ENCODE measurements at regions not wholly inside any gene's neighbourhood (a gene's known extent, or its start where the extent isn't known, plus 50 kb on each side); places are given as distances from the start of the nearest gene placed in this dataset.

DNA sequence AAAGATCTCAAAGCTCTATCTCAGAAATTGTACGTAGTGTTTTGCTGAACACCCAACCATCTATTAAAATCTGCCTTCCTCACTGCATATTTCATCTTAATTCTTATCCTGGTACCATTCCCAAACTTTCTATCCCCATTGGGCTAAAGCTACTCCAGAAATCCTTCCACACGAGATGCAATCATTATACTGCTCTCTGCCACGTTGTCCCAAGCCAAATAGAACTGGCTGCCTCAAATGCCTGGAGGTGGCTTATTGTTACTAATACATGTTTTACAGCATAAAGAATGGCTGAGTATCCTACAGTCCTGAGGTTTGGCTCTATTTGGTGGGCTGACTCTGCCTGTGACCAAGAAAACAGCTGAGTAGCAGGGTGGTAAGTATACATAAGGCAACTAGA is 306.0 kb upstream of the ACVR2A start (continued):
- no peak for TF ChIP-seq ZNF565 (CRISPR knock-in tag; conservative IDR thresholded peaks at IDR 0.05; ENCODE audit: low read depth)

DNA sequence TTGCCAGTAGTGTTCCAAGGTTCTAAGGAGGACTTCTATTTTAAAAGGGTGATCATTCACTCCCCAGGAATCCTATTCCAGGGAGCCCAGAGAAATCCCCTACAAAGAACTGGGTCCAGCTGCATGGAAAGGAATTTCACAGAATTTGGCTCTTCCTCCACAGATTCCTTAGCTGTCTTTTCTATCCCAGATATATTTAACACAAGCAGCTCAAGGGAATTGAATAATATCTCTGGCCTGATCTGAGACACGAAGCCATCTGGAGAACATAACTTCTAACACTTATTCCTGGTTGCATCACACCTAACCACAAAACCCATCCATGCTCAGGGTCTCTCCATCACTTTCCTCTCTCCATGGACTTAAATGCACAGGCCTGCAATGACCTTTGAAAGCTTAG is 306.7 kb upstream of the ACVR2A start:
- TF ChIP-seq ARNTL (CRISPR knock-in tag; IDR thresholded peaks at IDR 0.05; ENCODE audit: borderline replicate concordance, low read depth) = no peak
- no peak for TF ChIP-seq CREB5 (CRISPR knock-in tag; IDR thresholded peaks at IDR 0.05; ENCODE audit: low read depth)
- TF ChIP-seq ZC3H10 (CRISPR knock-in tag; IDR thresholded peaks at IDR 0.05) = no peak
- TF ChIP-seq, protein P1, sequence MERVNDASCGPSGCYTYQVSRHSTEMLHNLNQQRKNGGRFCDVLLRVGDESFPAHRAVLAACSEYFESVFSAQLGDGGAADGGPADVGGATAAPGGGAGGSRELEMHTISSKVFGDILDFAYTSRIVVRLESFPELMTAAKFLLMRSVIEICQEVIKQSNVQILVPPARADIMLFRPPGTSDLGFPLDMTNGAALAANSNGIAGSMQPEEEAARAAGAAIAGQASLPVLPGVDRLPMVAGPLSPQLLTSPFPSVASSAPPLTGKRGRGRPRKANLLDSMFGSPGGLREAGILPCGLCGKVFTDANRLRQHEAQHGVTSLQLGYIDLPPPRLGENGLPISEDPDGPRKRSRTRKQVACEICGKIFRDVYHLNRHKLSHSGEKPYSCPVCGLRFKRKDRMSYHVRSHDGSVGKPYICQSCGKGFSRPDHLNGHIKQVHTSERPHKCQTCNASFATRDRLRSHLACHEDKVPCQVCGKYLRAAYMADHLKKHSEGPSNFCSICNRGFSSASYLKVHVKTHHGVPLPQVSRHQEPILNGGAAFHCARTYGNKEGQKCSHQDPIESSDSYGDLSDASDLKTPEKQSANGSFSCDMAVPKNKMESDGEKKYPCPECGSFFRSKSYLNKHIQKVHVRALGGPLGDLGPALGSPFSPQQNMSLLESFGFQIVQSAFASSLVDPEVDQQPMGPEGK (CRISPR knock-in tag; IDR thresholded peaks at IDR 0.05; ENCODE audit: borderline replicate concordance) = no peak
- TF ChIP-seq ZFP3 (CRISPR knock-in tag; IDR thresholded peaks at IDR 0.05) = no peak
- TF ChIP-seq TCF4 (CRISPR knock-in tag; IDR thresholded peaks at IDR 0.05; ENCODE audit: borderline replicate concordance) = no peak
- no peak for TF ChIP-seq ZNF8 (CRISPR knock-in tag; IDR thresholded peaks at IDR 0.05)
- TF ChIP-seq RARB (CRISPR knock-in tag; IDR thresholded peaks at IDR 0.05) = no peak
- TF ChIP-seq TOX (CRISPR knock-in tag; IDR thresholded peaks at IDR 0.05; ENCODE audit: borderline replicate concordance) = no peak
- TF ChIP-seq ZNF565 (CRISPR knock-in tag; conservative IDR thresholded peaks at IDR 0.05; ENCODE audit: low read depth) = no peak
- TF ChIP-seq, protein P2, sequence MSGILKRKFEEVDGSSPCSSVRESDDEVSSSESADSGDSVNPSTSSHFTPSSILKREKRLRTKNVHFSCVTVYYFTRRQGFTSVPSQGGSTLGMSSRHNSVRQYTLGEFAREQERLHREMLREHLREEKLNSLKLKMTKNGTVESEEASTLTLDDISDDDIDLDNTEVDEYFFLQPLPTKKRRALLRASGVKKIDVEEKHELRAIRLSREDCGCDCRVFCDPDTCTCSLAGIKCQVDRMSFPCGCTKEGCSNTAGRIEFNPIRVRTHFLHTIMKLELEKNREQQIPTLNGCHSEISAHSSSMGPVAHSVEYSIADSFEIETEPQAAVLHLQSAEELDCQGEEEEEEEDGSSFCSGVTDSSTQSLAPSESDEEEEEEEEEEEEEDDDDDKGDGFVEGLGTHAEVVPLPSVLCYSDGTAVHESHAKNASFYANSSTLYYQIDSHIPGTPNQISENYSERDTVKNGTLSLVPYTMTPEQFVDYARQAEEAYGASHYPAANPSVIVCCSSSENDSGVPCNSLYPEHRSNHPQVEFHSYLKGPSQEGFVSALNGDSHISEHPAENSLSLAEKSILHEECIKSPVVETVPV (CRISPR knock-in tag; IDR thresholded peaks at IDR 0.05) = no peak
- no peak for TF ChIP-seq GLIS3 (CRISPR knock-in tag; IDR thresholded peaks at IDR 0.05)
- TF ChIP-seq, protein P3, sequence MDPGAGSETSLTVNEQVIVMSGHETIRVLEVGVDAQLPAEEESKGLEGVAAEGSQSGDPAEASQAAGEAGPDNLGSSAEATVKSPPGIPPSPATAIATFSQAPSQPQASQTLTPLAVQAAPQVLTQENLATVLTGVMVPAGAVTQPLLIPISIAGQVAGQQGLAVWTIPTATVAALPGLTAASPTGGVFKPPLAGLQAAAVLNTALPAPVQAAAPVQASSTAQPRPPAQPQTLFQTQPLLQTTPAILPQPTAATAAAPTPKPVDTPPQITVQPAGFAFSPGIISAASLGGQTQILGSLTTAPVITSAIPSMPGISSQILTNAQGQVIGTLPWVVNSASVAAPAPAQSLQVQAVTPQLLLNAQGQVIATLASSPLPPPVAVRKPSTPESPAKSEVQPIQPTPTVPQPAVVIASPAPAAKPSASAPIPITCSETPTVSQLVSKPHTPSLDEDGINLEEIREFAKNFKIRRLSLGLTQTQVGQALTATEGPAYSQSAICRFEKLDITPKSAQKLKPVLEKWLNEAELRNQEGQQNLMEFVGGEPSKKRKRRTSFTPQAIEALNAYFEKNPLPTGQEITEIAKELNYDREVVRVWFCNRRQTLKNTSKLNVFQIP (CRISPR knock-in tag; IDR thresholded peaks at IDR 0.05; ENCODE audit: borderline replicate concordance, low read depth) = no peak
- ATAC-seq = no peak

- ATAC-seq = no peak
- TF ChIP-seq PPARA (CRISPR knock-in tag; IDR thresholded peaks at IDR 0.05; ENCODE audit: borderline replicate concordance) = no peak
- TF ChIP-seq CREB5 (CRISPR knock-in tag; IDR thresholded peaks at IDR 0.05; ENCODE audit: low read depth) = no peak
- TF ChIP-seq, protein P1 (CRISPR knock-in tag; IDR thresholded peaks at IDR 0.05; ENCODE audit: borderline replicate concordance) = no peak
- TF ChIP-seq RARB (CRISPR knock-in tag; IDR thresholded peaks at IDR 0.05) = no peak
- no peak for TF ChIP-seq GLIS3 (CRISPR knock-in tag; IDR thresholded peaks at IDR 0.05)
- no peak for TF ChIP-seq ZFP3 (CRISPR knock-in tag; IDR thresholded peaks at IDR 0.05)
- TF ChIP-seq ZFP30 (CRISPR knock-in tag; IDR thresholded peaks at IDR 0.05) = no peak
- TF ChIP-seq TOX (CRISPR knock-in tag; IDR thresholded peaks at IDR 0.05; ENCODE audit: borderline replicate concordance) = no peak
- TF ChIP-seq ARNTL (CRISPR knock-in tag; IDR thresholded peaks at IDR 0.05; ENCODE audit: borderline replicate concordance, low read depth) = no peak
- TF ChIP-seq BACH2 (CRISPR knock-in tag; IDR thresholded peaks at IDR 0.05; ENCODE audit: borderline replicate concordance) = no peak
- TF ChIP-seq, protein P2 (CRISPR knock-in tag; IDR thresholded peaks at IDR 0.05) = no peak
- TF ChIP-seq TSHZ2 (CRISPR knock-in tag; IDR thresholded peaks at IDR 0.05) = no peak
- TF ChIP-seq ZNF70 (CRISPR knock-in tag; IDR thresholded peaks at IDR 0.05) = no peak
- no peak for TF ChIP-seq TCF4 (CRISPR knock-in tag; IDR thresholded peaks at IDR 0.05; ENCODE audit: borderline replicate concordance)
- TF ChIP-seq OSR1 (CRISPR knock-in tag; IDR thresholded peaks at IDR 0.05) = no peak
- no peak for TF ChIP-seq ZNF565 (CRISPR knock-in tag; conservative IDR thresholded peaks at IDR 0.05; ENCODE audit: low read depth)
- no peak for TF ChIP-seq ZC3H10 (CRISPR knock-in tag; IDR thresholded peaks at IDR 0.05)
- no peak for TF ChIP-seq SNAI2 (CRISPR knock-in tag; IDR thresholded peaks at IDR 0.05)
- TF ChIP-seq, protein P3 (CRISPR knock-in tag; IDR thresholded peaks at IDR 0.05; ENCODE audit: borderline replicate concordance, low read depth) = no peak
Observed at GRCh38 chr2:147531269-147531668, 313.6 kb upstream of the ACVR2A start.
